AG09319 (cell line): ENCODE measurements at regions not wholly inside any gene's neighbourhood (a gene's known extent, or its start where the extent isn't known, plus 50 kb on each side); places are given as distances from the start of the nearest gene placed in this dataset.

Source experiments
- DNase-seq: peaks from one replicate; pipeline ENCODE4 v3.0.0-alpha.2; 2010; ENCODE audit warnings: low read depth; ENCODE audit errors: extremely low read depth
- TF ChIP-seq, protein P1 (sequence below): IDR thresholded peaks from 2 replicates; pipeline ENCODE4 v1.5.1; 2011; ENCODE audit warnings: low read depth, mild to moderate bottlenecking, inconsistent platforms, low read length, moderate library complexity

DNA sequence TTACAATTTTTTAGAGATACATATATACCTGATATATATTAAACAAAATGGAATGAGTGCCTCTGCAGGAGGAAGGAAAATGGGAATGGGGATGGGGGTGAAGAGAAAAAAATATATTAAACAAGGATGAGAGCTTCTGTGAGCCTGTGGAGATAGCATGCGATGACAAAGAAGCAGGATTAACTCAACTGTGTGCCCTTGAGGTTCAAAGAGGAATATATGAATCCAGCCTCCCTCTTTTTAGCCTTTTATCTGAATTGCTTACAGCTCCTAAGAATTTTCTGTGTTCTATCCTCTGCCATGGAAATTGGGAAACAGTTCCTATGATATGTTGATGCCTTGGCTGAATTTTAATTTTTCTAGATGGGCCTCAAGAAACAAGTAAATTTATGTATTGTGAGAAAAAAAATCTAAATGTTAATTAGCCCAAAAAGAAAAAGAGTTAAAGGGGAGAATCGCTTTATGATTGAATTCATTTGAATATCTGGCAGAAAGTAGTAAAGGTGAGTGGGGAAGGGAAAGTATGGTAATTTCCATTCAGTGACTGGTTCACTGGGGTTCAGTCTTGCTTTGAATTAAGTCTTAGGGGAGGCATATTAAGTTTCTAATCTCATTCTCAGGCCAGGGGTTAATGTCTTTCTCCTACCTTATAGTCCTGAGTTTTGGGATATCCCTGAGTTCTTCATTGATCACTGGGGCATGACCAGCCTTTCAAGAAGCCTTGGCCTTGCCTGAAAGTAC lies 106.3 kb upstream of the HMCN1 start:
- no peak for DNase-seq
- TF ChIP-seq, protein P1, sequence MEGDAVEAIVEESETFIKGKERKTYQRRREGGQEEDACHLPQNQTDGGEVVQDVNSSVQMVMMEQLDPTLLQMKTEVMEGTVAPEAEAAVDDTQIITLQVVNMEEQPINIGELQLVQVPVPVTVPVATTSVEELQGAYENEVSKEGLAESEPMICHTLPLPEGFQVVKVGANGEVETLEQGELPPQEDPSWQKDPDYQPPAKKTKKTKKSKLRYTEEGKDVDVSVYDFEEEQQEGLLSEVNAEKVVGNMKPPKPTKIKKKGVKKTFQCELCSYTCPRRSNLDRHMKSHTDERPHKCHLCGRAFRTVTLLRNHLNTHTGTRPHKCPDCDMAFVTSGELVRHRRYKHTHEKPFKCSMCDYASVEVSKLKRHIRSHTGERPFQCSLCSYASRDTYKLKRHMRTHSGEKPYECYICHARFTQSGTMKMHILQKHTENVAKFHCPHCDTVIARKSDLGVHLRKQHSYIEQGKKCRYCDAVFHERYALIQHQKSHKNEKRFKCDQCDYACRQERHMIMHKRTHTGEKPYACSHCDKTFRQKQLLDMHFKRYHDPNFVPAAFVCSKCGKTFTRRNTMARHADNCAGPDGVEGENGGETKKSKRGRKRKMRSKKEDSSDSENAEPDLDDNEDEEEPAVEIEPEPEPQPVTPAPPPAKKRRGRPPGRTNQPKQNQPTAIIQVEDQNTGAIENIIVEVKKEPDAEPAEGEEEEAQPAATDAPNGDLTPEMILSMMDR, result no peak

DNA sequence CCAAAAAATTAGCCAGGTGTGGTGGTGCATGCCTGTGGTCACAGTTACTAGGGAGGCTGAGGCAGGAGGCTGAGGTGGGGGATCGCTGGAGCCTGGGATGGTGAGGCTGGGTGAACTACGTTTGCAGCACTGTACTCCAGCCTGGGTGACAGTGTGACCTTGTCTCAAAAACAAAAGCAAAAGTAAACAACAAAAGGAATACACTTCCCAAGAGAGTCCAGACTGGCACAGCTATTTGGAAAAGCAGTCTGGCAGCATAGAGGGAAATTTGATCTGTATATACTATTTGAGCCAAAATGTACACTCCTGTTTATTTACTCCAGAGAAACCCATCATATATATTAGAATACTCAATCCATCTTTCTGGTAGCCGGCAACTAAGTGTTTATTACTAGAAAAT lies 107.0 kb upstream of the HMCN1 start:
- DNase-seq, result no peak
- TF ChIP-seq, protein P1, result no peak

DNA sequence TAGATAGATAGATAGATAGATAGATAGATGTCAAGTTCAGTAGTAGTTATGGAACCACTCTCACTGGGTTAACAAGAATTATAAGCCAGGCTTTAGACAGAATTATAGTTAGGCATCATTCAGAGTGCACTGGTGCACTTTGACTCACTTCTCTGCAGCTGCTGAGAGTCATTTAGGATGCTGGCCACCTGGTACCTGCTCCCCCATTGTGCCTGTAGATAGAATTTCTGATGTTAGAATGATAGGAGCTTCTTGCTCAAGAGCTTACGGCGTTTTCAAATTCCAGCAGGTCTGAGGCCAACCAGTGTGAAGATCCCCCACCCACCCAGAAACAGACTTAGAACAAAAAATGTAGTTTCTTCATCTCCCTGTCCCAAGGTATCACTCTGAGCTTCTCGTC lies 107.8 kb upstream of the HMCN1 start:
- TF ChIP-seq, protein P1, result no peak
- no peak for DNase-seq

DNA sequence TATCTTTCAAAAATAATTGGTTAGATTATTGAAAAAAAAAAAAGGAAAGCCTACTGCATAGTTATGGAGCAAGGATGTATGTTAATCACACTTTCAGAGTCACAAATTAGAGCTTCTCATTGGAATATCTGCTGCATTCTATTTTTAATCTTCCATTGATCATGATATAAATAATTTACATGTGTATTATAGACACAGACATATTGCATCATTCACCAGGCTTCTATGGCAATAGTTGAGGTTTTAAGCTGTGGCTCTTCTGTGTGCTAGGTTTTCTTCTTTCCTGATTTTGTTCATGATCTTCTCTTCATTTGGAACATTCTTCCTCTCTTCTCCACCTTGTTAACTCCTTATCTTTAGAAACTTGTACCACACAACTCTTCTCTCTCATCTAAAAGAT lies 123.2 kb upstream of the HMCN1 start:
- DNase-seq, result no peak
- TF ChIP-seq, protein P1, result no peak

DNA sequence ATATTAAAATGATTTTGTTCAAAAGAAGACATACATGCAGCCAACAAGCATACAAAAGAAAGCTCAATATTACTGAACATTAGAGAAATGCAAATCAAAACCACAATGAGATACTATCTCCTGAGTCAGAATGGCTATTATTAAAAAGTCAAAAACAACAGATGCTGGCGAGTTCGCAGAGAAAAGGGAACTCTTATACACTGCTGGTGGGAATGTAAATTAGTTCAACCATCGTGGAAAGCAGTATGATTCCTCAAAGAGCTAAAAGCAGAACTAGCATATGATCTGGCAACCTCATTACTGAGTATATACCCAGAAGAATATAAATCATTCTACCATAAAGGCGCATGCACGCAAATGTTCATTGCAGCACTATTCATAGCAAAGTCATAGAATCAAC lies 126.0 kb upstream of the HMCN1 start:
- DNase-seq, result no peak
- TF ChIP-seq, protein P1, result no peak

DNA sequence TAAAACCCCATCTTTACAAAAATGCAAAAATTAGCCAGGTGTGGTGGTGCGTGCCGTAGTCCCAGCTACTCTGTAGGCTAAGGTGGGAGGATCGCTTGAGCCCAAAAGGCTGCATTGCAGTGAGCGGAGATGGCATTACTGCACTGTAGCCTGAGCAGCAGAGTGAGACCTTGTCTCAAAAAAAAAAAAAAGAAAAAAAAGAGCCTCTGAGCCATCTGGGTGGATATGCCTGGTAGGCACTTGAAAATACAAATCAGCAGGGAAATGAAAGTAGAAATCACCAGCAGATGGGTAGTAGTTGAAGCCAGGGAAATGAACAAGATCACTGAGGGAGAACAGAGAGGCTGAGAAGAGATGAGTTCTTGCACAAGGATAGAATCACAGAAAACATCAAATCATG lies 131.0 kb upstream of the HMCN1 start:
- TF ChIP-seq, protein P1, result no peak
- DNase-seq, result no peak

DNA sequence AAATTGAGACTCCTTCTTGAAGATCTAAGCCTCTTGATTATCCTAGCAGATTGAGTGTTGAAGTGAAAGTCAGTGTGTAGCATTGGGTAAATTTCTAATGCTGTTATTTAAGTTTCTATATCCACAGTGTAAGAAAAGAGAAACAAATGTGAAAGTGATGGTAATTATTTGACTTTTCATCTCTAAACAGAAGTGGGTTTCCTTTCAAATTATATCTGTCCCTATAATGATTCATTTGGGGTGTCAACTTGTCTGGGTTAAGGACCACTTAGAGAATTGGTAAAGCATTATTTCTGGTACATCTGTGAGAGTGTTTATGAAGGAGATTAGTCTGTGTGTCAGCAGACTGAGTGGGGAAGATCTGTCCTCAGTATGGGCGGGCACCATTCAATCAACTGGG lies 133.0 kb upstream of the HMCN1 start:
- TF ChIP-seq, protein P1, result no peak
- DNase-seq, result no peak
